Head of caudate nucleus (tissue), 42 donors: ENCODE measurements at regions not wholly inside any gene's neighbourhood (a gene's known extent, or its start where the extent isn't known, plus 50 kb on each side); places are given as distances from the start of the nearest gene placed in this dataset.

Experiments used
- DNase-seq, 42 donors: peaks; one replicate each; pipeline versions ENCODE4 v3.0.0 to v3.0.0-alpha.2; 2020 to 2021; ENCODE audit warnings: mixed read lengths in 7 of 42
- intact Hi-C: fragments of 100-400 bp; cut with DNase I; formaldehyde crosslinking; loops from one replicate; pipeline ENCODE4 v1.15.0; 2022

DNA sequence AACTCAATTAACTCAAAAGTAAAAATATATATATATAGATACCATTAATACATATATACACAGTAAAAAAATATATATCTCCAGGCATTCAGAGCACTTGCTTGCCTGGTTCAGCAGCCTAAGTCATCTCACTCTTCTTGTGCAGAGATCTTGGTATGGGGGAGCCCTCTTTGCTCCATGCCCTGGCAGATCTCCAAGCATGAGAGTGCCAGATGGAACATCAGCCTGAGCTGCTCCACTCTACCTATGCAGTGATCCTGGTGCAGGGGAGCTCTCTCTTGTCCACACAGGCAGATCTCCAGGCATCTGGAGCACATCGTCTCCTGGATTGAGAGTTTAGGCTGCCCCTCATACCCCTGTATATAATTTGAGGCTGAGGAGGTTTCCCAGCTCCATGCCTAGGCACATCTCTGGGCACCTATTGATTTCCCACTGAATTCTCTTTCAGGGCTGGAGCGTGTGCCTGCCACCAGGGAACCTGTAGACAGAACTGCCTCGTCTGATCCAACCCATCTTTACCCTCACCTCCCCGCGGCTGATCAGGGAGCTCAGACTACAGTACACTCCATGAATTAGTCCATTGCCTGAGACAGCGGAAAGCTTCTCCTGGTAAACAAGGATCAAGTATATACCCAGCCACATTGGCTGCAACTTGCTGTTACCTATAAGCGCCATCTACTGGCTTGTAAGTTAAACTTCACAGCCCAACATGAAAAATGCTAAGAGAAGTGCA lies 342.4 kb upstream of the GRIA1 start:
- intact Hi-C loops, result loop anchor here (10.0 kb wide), 1 partner anchor 613 kb away; no protein-coding TSS in a partner anchor
- DNase-seq, result peak in 16 of 42 donors; percentile 1 to 55 (median 15)

DNA sequence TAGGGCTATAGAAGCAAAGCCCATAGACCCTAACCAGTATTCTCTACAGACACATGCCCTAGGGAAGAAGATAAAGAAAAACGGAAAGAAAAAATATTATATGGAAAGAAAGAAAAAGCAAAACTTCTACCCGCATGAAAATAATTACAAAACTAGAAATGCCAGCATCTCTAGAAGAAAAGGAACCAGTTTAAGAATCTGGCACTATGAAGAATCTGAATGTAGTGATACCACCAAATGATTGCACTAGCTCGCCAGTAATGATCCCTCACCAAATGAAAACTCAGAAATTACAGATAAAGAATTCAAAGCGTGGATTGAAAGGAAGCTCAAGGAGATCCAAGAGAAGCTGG lies 341.9 kb upstream of the GRIA1 start:
- DNase-seq, result no peak
- intact Hi-C loops, result loop anchor here (10.0 kb wide), 1 partner anchor 614 kb away; no protein-coding TSS in a partner anchor

DNA sequence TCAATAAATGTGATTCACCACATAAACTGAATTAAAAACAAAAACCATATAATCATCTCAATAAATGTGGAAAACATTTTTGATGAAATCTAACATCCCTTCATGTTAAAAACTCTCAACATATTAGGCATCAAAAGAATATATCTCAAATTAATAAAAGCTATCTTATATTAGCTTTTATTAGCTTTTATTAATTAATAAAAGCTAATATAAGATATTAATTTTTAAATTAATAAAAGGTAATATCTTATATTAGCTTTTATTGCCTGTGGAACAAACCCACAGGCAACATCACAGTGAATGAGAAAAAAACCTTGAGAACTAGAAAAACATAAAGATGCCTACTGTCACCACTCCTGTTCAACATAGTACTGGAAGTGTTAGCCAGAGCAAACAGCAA lies 338.9 kb upstream of the GRIA1 start:
- DNase-seq, result no peak
- intact Hi-C loops, result no loop called here

DNA sequence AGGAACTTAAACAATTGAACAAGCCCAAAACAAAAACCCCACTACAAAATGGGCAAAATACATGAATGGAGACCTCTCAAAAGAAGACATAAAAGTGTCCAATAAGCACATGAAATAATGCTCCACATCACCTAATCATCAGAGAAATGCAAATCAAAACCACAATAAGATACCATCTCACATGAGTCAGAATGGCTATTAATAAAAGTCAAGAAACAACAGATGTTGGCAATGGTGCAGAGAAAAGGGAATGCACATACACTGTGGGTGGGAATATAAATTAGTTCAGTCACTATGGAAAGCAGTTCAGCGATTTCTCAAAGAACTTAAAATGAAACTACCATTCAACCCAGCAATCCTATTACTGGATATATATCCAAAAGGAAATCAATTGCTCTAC lies 337.4 kb upstream of the GRIA1 start:
- intact Hi-C loops, result no loop called here
- DNase-seq, result no peak

DNA sequence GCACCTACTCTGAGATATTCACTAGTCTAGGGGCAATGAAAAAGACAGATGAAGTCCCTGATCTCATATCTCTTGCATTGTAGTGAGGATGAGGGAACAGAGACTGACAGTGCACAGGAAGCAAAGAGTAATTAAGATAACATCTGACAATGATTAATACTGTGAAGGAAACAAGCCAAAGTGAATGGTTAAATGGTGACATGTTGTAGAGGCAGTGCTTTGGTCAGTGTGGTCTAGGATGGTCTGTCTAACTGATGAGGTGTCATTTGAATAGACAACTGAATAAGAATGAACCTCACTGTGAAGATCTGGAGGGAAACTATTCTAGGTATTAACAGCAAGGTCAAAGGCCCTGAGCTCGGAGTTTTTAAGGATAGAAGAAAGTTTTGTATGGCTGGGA lies 333.3 kb upstream of the GRIA1 start:
- intact Hi-C loops, result no loop called here
- DNase-seq, result no peak

DNA sequence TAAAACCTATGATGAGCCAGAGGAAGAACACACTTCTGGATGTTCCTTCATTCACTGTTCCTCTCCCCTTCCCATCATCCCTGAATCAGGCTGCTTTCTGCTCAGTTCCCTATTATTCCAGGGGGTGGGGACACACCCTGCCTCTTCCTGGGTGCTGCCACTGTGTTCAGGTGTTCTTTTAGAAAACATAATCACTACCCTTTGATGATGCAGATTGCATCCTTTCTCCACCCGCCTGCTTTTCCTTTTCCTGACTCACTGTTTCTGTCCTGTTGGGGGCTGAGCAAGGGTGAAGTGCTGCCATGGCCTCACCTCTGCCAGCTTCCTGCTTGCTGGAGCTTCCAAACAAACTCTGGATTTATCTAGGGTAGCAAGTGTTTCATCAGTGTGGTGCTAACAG lies 331.9 kb upstream of the GRIA1 start:
- DNase-seq, result no peak
- intact Hi-C loops, result no loop called here

DNA sequence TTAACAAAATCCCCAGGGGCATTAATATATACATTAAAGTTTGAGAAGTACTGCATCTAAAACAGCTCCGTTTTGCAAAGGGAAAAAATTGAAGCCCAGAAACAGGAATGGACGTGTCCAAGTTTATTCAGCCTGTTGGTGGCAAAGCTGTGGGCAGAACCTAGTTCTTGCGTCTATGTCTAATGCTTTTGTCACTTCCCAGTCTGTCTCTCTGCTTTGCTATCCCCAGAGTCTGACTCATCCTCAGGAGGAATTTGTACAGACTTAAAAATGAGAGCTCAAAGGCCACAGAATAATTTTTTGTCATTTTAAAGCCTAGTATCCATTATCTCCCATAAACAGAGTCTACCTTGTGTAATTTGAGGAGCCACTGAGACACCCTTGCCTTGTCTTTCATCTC lies 330.9 kb upstream of the GRIA1 start:
- intact Hi-C loops, result no loop called here
- DNase-seq, result no peak

DNA sequence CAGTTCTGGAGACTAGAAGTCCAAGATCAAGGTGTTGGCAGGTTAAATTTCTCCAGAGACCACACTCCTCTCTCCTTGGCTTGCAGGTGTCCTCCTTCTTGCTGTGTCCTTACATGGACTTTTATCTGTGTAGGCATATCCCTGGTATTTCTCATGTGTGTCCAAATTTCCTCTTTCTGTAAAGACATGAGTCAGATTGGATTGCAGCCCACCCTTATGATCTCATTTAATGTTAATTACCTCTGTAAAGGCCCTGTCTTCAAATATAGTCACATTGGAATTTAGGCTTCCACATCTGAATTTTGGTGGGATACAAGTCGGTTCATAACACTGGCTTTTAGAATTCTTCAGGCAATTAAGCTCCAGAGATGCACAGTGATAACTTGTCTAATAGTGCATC lies 322.2 kb upstream of the GRIA1 start:
- intact Hi-C loops, result no loop called here
- no peak for DNase-seq

DNA sequence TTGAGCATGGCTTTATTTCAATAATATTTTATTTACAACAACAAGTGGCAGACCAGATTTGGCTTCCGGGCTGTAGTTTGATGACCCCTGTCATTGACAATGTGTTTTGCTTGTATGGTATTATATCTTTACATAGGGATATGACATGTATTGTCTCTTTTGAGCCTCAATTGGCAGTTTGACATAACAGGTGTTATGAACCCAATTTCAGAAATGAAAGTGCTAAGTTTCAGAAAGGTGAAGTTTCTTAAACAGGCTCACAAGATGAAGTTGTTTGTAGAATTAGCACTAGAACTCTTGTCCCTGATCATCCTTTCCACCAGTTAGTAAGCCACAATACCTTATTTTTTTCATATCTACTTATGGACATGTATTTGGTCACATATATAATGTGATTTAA lies 303.0 kb upstream of the GRIA1 start:
- no peak for DNase-seq
- intact Hi-C loops, result no loop called here

DNA sequence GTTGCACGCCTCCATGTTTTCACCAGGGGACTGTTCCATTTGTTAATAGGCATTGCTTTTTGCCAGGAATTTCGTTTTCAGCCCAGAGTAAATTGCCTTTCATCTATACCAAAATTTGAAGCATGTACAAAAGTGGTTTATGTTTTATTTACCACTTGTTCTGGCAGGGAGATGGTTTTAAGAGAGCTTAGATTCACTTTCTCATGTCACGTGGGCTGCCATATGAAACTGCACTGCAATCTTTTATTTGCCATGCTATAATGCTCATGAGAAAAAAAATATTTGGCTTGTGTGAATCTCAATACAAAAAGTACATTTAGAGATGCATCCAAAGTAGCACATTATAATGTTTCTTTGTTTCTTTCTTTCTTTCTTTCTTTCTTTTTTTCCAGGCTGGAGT lies 284.1 kb upstream of the GRIA1 start:
- intact Hi-C loops, result no loop called here
- DNase-seq, result no peak

DNA sequence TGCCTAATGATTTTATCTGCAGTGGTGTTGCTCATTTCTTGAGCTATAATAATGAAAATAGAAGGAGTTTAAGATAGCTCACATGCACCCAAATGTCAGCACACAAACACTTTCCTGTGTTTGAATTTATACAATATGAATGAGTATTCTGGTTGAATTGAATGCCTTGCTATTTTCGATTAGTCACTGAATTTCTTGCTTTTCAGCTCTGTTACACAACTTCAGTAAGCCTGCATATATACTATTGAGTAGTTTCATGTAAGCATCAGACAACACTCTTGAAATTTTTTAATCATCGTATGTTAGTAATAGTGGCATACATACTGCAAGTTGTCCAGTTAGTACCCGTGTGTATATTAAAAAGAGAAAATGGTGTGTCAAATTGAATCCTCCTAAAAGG lies 281.5 kb upstream of the GRIA1 start:
- DNase-seq, result no peak
- intact Hi-C loops, result no loop called here

DNA sequence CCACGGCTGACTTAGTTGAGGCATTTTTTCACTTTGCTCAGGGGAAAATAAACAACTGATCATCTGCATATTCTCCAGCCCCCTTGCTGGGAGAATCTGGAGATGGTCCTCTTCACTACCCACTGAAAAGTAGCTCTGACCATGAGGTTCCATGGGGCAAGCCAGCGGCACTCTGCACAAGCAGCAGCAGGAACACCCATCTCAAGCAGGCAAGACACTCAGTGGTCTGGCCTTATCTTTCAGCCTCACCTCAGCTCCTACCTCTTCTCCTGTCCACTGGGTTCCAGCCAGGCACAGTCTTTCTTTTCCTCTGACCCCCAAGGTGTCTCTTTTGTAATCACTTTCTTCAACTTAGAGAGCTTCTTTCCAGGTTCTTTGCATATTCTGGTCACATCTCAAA lies 280.8 kb upstream of the GRIA1 start:
- no peak for DNase-seq
- intact Hi-C loops, result no loop called here

DNA sequence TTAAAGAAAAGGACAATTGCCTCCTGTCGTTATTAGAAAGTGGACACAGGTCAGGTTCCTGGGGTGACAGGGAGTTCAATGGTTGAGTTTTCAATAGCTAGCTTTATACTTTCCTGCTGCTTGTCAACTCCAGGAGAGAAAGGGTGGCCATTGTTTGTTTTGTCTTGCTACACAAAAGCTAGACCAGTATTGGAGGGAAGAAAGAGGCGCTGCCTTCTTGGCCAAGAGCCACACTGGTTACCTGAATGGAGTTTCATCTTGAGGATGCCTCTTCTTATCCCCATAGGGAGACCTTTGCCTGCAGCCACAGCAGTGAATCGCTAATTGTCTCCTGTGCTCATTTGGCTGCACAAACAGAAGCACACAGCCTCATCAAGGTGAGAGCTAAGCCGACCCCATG lies 279.4 kb upstream of the GRIA1 start:
- no peak for DNase-seq
- intact Hi-C loops, result no loop called here

DNA sequence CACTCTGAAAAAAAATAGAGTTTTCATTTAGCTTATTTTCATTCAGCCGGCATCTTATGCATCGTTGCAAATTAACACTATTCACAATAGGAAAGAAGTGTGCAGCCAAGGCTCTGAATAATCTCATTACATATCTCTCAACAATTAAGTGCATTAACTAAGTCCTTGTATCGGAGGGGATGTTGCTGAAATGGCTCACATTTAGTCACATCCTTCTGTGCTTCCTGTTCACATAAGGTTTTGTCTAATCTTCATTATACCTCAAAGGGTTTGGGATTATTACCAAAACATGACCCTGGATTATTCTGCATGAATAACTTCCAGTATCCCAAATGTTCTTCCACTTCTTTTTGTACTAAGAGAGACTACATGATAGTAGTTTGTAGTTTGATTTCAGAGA lies 278.0 kb upstream of the GRIA1 start:
- intact Hi-C loops, result no loop called here
- no peak for DNase-seq

DNA sequence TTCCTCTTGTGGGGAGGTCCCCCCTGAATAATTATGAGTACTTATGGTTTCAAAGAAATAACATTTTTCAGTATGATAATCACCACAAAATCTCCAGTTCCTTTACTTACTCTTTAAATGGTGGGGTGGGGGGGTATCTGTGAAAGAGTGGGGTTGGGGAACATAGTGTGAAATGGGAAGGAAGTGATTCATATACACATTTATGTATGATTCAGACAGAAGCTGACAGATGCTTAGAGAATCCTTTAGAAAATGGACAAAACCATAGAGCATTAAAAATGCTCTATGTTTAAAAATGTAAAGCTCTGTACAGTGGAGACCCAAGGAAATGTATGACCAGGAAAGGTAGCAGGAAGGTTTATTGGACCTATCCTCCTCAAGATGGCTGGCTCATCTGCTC lies 267.5 kb upstream of the GRIA1 start:
- intact Hi-C loops, result no loop called here
- no peak for DNase-seq

DNA sequence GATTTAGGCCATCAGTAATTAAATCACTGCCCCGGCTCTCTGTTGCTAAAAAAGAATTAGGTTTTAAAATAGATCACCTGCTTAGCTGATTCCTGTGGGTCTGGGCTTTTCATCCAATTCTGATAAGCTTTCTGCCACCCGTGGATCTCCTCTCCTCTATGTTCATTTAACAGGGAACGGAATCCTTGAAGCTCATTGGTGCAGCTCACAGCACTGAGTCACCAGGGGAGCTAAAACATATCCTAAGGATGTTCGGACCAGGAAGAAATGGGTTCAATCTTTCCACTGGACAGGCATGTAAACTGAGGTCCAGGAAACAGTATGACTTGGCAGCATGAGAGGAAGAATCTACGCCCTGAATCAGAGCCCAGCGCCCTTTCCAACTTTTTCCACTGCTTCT lies 267.1 kb upstream of the GRIA1 start:
- intact Hi-C loops, result no loop called here
- DNase-seq, result no peak

DNA sequence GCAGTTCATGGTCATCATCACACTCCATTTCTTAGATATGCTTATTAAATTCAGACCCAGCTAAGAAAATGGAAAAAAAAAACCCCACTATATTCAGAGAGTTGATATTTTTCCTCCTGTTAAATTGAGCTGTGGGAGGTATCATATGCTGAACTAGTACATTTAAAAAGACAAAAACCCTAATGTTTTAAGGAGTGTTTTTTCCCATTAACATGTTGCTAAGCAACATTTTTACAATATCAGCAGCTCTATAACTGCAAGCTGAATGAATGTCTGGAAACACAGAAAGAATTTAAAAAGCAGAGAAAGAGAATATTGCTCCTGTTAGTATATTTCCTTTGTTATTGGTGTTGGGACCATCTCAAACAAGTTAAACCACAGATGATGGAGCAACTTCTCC lies 265.8 kb upstream of the GRIA1 start:
- no peak for DNase-seq
- intact Hi-C loops, result no loop called here

DNA sequence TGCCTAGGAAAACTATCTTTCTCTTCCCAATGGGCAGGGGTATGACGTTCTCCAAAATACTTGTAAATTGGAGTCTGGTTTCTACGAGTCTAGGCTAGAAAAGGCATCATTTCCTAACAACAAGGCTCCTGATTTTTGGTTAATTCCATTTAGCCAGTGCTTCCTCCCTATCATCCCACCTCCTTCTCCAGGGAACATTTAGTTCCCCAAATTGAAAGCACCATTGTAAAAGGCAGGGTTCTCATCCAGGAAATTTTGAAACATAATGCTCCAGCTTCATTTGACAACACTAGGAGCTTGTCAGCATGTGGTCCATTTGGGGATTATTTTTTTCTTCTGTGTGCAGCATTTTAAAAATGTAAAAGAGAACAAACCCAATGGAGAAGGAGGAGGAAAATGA lies 256.5 kb upstream of the GRIA1 start:
- DNase-seq, result no peak
- intact Hi-C loops, result no loop called here

DNA sequence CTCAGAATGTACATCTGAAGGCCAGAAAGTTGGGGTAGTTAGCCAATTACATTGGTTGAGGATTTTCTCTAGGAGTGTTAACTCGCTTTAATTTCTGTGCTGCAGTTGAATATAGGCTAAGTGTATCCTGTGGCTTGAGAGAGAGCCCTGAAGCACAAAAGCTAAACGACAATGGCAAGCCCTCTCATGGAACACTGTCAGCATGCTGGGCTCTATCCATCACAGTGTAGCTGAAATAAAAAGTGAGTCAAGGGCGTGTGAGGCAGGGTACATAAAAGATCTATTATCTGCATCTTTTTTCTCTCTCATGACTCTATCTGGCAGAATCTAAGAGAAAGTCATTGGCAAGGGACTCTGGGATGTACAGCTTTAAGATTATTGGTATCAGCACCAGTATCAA lies 254.2 kb upstream of the GRIA1 start:
- no peak for DNase-seq
- intact Hi-C loops, result no loop called here

DNA sequence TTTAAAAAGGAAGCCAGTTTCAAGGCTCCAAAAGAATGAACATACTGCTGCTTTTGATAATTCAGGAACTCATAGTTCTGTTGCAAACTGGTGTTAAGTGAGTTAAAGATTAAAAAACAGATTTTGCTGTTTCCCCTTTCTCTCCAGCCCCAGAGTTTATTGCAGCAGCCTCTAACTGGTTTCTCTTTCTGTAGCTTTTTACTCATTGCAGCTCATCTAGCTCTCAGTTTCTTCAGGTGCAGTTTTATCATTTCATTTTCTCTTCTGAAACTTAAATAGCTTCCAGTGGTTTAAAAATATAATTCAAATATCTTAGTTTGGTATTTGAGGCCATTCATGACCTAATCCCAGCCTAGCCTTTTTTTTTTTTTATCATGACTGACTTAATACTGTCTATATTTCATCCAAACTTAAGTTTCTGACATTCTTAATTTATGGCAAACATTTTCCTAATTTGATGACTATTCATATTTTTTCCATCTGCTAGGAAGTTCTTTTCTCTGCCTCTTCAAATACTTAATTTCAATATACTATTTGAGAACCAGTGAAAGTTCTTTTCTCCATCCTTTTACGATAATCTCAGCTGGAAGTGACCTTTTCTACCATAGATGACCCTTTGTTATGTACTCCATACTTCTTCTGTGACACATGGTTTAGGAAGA lies 252.7 kb upstream of the GRIA1 start:
- intact Hi-C loops, result no loop called here
- DNase-seq, result no peak

DNA sequence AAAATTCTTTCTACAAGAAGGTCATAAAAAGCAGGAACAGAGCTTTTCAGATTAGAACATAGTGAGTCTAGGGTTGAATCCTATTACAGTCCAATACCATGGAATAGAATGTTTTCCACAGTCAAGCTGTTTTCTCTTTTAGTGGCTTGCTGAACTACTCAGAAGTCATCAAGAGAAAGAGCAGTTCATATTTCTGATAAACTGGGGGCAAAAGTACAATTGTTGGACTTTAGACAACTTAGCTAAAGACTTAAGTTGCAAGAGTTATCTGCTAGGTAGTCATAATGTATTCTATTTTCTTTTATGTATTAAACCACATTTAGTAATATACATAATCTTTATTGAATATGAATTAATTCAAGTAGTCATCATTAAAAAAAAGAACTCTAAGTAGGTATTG lies 233.1 kb upstream of the GRIA1 start:
- intact Hi-C loops, result no loop called here
- DNase-seq, result no peak
